ENCODE measurements at regions not wholly inside any gene's neighbourhood (a gene's known extent, or its start where the extent isn't known, plus 50 kb on each side); places are given as distances from the start of the nearest gene placed in this dataset.

- TF ChIP-seq POLR2AphosphoS5 (IDR thresholded peaks at IDR 0.05) (no peak), POLR2A (IDR thresholded peaks at IDR 0.05) (no peak)
- TF ChIP-seq, protein P1, sequence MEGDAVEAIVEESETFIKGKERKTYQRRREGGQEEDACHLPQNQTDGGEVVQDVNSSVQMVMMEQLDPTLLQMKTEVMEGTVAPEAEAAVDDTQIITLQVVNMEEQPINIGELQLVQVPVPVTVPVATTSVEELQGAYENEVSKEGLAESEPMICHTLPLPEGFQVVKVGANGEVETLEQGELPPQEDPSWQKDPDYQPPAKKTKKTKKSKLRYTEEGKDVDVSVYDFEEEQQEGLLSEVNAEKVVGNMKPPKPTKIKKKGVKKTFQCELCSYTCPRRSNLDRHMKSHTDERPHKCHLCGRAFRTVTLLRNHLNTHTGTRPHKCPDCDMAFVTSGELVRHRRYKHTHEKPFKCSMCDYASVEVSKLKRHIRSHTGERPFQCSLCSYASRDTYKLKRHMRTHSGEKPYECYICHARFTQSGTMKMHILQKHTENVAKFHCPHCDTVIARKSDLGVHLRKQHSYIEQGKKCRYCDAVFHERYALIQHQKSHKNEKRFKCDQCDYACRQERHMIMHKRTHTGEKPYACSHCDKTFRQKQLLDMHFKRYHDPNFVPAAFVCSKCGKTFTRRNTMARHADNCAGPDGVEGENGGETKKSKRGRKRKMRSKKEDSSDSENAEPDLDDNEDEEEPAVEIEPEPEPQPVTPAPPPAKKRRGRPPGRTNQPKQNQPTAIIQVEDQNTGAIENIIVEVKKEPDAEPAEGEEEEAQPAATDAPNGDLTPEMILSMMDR (IDR thresholded peaks at IDR 0.05): no peak
Measured at GRCh38 chr12:91493308-91493707, 310.7 kb upstream of the DCN start.
